Ureter (tissue), 1 donor: ENCODE measurements at regions not wholly inside any gene's neighbourhood (a gene's known extent, or its start where the extent isn't known, plus 50 kb on each side); places are given as distances from the start of the nearest gene placed in this dataset.

Experiments used
- DNase-seq: peaks from one replicate; pipeline ENCODE4 v3.0.0-alpha.2; 2020; ENCODE audit warnings: low spot score
- donor health status: DM: yes; HTN: yes; CAD: no.

GRCh38 chr3:61311044-61311443 lies 59.8 kb upstream of the FHIT start:
- DNase-seq: no peak

- no peak for DNase-seq
Measured at GRCh38 chr3:61315871-61316270, 64.6 kb upstream of the FHIT start.

- DNase-seq: no peak
Measured at GRCh38 chr3:61323094-61323493, 71.8 kb upstream of the FHIT start.

- no peak for DNase-seq
Measured at GRCh38 chr3:61331929-61332552, 80.8 kb upstream of the FHIT start.

- DNase-seq: no peak
Measured at GRCh38 chr3:61333192-61333961, 82.1 kb upstream of the FHIT start.

GRCh38 chr3:61334783-61335182 lies 83.5 kb upstream of the FHIT start:
- DNase-seq: no peak

- DNase-seq: no peak
Measured at GRCh38 chr3:61340931-61341461, 89.7 kb upstream of the FHIT start.

- DNase-seq: no peak
Measured at GRCh38 chr3:61343543-61343942, 92.3 kb upstream of the FHIT start.

- DNase-seq: no peak
Measured at GRCh38 chr3:61345020-61345419, 93.8 kb upstream of the FHIT start.

GRCh38 chr3:61347981-61348380 lies 96.7 kb upstream of the FHIT start:
- DNase-seq: no peak

GRCh38 chr3:61349717-61350116 lies 98.5 kb upstream of the FHIT start:
- no peak for DNase-seq

GRCh38 chr3:61350782-61351309 lies 99.6 kb upstream of the FHIT start:
- no peak for DNase-seq

- DNase-seq: no peak
Measured at GRCh38 chr3:61352306-61352705, 101.1 kb upstream of the FHIT start.

- no peak for DNase-seq
Measured at GRCh38 chr3:61353382-61353781, 102.1 kb upstream of the FHIT start.

GRCh38 chr3:61354604-61355003 lies 103.4 kb upstream of the FHIT start:
- DNase-seq: no peak

- DNase-seq: no peak
Measured at GRCh38 chr3:61356685-61357084, 105.4 kb upstream of the FHIT start.

GRCh38 chr3:61357902-61358301 lies 106.7 kb upstream of the FHIT start:
- no peak for DNase-seq

GRCh38 chr3:61358364-61358763 lies 107.1 kb upstream of the FHIT start:
- DNase-seq: peak; percentile 69

- DNase-seq: no peak
Measured at GRCh38 chr3:61360297-61360965, 109.2 kb upstream of the FHIT start.

GRCh38 chr3:61369678-61370077 lies 118.4 kb upstream of the FHIT start:
- no peak for DNase-seq

- no peak for DNase-seq
Measured at GRCh38 chr3:61371123-61371522, 119.9 kb upstream of the FHIT start.

- DNase-seq: no peak
Measured at GRCh38 chr3:61372723-61373122, 121.5 kb upstream of the FHIT start.

GRCh38 chr3:61378311-61378710 lies 127.1 kb upstream of the FHIT start:
- no peak for DNase-seq
